ENCODE measurements at regions not wholly inside any gene's neighbourhood (a gene's known extent, or its start where the extent isn't known, plus 50 kb on each side); places are given as distances from the start of the nearest gene placed in this dataset.
"Not testable (repeated sequence)": the region's sequence is repeated elsewhere in the genome, so short reads cannot be mapped to it uniquely, and the experiment has no call there.

- not testable (repeated sequence) for DNase-seq (ENCODE audit: low spot score)
These were observed 107.1 kb upstream of the TP53BP2 start for GRCh38 chr1:223952801-223953200.

GRCh38 chr1:223951551-223951950 is 105.8 kb upstream of the TP53BP2 start:
- DNase-seq (ENCODE audit: low spot score): not testable (repeated sequence)

- not testable (repeated sequence) for DNase-seq (ENCODE audit: low spot score)
These were observed 104.2 kb upstream of the TP53BP2 start for GRCh38 chr1:223949944-223950343.

- DNase-seq (ENCODE audit: low spot score): not testable (repeated sequence)
These were observed 102.3 kb upstream of the TP53BP2 start for GRCh38 chr1:223948041-223948440.

DNA sequence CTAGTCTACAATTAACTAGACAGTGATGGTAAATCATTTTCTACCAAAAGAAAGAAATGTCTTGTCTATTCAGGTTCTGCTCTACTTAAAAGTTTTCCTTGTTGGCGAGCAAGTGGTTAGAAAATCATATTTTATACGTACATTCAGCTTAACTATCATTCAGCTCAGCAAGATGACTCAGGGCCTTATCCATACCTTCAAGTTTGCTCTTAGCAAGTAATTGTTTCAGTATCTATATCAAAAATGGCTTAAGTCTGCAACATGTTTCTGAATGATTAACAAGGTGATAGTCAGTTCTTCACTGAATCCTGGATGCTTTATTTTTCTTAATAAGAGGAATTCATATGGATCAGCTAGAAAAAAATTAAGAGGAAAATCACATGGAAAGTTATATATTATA is 90.8 kb upstream of the TP53BP2 start:
- DNase-seq (ENCODE audit: low spot score): not testable (repeated sequence)

GRCh38 chr1:223931476-223931875 is 85.7 kb upstream of the TP53BP2 start:
- DNase-seq (ENCODE audit: low spot score): not testable (repeated sequence)

- DNase-seq (ENCODE audit: low spot score): peak; percentile 12
These were observed 75.1 kb upstream of the TP53BP2 start for GRCh38 chr1:223920805-223921204.

GRCh38 chr1:223915476-223915875 is 69.7 kb upstream of the TP53BP2 start:
- DNase-seq (ENCODE audit: low spot score): not testable (repeated sequence)

- DNase-seq (ENCODE audit: low spot score): not testable (repeated sequence)
These were observed 68.0 kb upstream of the TP53BP2 start for GRCh38 chr1:223913715-223914114.

- DNase-seq (ENCODE audit: low spot score): peak; percentile 37
These were observed 62.3 kb upstream of the TP53BP2 start for GRCh38 chr1:223907943-223908587.

GRCh38 chr1:223903221-223903620 is 57.5 kb upstream of the TP53BP2 start:
- not testable (repeated sequence) for DNase-seq (ENCODE audit: low spot score)

GRCh38 chr1:223899775-223900174 is 54.0 kb upstream of the TP53BP2 start:
- DNase-seq (ENCODE audit: low spot score): not testable (repeated sequence)

- not testable (repeated sequence) for DNase-seq (ENCODE audit: low spot score)
These were observed 51.4 kb upstream of the TP53BP2 start for GRCh38 chr1:223897097-223897496.

GRCh38 chr1:223895950-223896349 is 50.2 kb upstream of the TP53BP2 start:
- DNase-seq (ENCODE audit: low spot score): not testable (repeated sequence)
